Pons (tissue), 1 donor: ENCODE measurements at regions not wholly inside any gene's neighbourhood (a gene's known extent, or its start where the extent isn't known, plus 50 kb on each side); places are given as distances from the start of the nearest gene placed in this dataset.

ENCODE experiments used
- DNase-seq: peaks from one replicate; pipeline ENCODE4 v3.0.0-alpha.2; 2016; ENCODE audit warnings: low spot score

DNA sequence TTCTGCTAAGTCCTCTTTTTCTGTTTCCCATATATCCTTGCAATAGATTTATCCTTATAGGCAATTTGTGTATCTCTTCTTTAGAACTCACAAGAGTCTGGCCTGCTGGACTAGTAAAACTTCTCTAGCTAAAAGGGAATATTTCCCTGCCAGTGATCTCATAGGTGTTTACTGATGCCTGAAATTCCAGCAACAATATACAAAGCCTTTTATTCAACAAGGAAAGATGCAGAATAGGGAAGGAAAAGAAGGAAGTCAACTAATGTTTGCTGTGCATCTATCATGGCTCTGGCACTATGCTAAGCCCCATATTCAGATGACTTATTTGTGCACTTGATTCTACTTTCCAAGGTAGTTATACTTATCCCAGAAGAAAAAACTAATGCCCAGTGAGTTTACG, 160.0 kb upstream of the DMRTA1 start:
- no peak for DNase-seq

DNA sequence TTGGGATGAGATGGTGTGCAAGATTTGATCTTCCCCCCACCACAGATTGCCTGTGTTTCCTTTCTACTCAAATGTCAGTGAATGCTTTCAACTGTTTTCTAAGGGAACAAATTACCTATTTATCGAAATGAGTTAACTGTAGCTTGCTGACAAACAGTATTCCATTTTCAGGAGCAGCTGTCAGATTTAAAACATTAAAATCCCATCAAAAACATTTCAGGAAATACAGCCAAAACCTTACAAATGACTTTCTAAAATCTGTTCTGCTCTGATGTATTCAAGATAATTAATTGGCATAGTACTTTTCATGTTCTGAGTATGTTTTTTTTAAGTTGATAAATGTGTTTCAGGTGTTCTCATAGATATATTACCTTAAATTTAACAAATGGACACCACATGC, 158.0 kb upstream of the DMRTA1 start:
- DNase-seq = no peak

DNA sequence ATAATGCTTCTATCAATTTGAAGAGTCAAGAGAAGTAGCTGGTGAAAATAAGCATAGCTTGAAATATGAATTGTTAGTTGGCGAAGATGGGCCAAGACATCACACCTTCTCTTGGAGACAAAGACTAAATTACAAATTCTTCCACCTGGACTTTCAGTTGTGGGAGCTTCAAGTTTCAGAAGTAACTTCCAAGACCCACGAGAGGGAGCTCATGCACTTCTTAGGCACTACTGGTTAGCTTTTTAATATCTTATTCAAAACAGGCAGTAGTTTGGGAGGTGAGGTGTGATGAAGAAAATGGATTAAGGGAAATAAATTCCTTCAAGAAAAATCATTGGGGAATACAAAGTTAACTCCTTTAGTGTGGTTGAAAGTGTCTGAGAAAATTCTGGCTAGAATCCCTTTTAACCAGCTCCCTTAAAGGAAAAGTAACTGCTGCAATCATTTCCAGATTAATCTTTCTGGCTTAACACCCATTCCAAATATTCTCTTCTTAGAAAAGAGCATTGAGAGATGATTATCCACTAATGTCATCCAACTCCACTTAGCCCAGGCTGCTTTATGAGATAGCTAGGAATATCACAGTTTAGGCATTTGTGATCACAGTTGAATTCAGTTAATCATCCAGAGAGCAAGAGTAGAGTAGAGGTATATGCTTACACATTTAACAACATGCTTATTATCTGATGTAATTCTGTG, 139.5 kb upstream of the DMRTA1 start:
- peak; percentile 67 for DNase-seq

DNA sequence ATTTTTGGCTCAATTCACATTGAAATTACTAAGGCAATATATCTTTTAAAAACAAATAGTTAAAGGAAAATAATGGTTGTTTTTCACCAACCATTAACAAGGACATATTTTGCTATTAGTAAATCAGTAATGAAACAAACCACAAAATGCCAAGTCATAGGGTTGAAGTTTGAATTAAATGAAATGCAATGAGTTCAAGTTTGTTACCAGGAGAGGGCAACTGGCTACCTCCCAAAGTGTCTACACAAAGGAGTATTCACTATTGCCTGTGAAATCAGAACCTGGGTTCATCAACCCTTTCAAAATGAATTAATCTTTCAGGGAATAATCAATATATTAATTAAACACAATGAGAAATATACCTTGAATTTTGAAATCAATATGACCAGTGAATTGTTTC, 138.4 kb upstream of the DMRTA1 start:
- no peak for DNase-seq

DNA sequence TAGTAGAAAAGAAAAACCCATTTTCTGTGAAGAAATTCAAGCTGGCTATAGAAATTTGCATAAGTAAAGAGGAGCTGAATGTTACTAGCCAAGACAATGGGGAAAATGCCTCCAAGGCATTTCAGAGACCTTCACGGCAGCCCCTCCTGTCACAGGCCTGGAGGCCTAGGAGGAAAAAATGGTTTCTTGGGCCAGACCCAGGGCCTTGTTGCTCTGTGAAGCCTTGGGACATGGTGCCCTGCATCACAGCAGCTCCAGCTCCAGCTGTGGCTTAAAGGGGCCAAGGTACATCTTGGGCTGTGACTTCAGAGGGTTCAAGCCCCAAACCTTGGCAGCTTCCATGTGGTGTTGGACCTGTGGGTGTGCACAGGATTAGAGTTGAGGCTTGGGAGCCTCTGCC, 130.0 kb upstream of the DMRTA1 start:
- no peak for DNase-seq

DNA sequence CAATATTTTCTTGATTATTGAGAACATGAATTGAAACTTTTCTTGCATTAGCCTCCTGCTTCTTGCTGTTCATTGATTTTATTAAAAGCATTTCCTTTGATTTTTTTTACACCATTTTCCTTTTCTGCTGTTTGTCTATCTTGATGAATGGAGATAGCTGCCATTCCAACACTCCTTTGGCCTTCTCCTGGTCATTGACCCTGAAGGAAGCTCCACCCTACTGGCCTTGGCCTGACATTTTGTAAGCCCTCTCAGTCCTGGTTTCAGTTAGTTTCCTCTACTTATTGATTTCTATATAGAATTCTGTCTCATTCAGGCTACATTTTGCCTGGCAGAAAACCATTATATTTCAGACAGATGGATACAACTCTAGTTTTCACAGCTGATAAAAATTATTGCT, 115.1 kb upstream of the DMRTA1 start:
- DNase-seq = no peak

DNA sequence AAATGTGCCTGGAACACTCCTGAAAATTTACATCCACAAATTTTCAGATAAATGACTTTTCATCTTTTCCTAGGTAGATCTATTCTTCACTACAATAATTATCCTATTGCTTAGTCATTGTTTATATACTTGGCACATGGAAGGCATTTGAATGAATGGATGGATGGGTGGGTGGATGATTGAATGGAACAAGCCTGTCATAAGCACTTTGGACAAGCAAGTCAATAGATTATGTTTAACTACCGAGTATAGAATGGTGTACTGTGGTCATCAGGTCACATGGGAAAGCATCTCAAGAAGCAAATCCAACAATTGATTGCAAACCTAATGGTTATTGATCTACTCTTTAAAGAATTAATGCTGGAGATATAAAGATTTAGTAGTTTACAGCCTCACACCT, 114.4 kb upstream of the DMRTA1 start:
- no peak for DNase-seq

DNA sequence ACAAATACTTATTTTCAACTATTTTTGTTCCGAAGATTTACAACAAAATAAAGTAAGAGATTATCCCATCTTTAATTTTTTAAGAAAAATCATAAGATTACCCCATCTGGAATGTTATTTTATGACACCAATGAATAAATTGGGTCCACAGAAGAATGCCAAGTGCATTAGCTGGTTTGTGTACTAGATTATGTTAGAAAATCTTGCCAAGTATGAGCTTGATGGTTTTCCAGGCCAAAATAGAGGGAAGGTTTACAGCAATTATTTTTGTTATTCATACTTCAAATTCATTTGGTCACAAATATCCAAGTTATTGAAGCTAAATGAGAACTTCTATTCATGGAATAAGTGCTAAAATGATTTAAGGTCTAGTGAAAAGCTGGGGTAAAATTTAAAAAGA, 109.4 kb upstream of the DMRTA1 start:
- DNase-seq = no peak

DNA sequence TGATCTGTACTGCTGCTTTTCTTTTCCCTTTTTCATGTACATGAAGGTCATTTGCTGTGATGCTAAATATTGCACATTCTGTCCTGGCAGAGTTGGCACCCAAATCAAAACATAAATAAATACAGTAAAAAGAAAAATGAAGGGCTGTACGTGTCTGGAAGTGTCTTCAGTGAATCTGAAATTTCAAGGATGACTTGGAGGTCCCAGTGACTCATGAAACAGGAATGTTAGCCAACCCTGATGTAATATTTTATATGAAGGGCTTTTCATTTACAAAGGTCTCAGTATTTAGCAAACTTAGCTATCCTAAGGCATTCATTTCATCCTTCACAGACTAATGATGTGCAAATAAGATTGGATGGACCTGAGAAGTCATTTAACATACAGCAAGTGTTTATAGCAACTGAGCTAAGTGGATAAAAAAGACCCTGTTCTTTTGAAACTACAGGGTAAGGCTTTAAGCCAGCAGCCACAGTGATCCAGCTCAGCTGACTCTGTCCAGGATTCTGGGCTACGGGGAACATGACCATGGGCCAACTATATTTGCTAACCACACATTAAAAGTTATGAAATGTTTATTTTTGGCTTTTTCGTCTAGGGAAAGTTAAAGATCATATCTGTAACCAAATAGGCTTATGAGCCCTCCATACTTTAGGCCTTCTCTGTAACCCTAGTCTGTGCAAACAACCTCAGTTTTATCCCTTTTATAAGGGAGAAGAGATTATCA, 104.0 kb upstream of the DMRTA1 start:
- no peak for DNase-seq

DNA sequence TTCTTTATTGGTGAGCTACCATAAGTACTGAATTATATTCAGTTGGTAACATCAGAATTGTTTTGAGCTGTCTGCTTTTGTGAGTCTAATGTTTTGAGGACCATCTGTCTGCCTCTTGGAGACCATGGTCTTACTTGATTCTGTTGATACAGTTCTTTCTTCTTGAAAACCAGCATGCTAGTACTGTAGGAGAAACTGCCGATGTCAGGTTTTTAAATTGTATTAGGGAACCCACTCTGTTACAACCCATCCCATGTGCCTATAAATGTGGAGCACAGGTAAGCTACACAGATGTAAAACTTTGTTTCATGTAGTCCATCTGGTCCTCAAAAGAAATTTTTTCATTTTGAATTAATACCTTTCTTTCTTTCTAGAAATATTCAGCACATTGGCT, 103.4 kb upstream of the DMRTA1 start:
- no peak for DNase-seq

DNA sequence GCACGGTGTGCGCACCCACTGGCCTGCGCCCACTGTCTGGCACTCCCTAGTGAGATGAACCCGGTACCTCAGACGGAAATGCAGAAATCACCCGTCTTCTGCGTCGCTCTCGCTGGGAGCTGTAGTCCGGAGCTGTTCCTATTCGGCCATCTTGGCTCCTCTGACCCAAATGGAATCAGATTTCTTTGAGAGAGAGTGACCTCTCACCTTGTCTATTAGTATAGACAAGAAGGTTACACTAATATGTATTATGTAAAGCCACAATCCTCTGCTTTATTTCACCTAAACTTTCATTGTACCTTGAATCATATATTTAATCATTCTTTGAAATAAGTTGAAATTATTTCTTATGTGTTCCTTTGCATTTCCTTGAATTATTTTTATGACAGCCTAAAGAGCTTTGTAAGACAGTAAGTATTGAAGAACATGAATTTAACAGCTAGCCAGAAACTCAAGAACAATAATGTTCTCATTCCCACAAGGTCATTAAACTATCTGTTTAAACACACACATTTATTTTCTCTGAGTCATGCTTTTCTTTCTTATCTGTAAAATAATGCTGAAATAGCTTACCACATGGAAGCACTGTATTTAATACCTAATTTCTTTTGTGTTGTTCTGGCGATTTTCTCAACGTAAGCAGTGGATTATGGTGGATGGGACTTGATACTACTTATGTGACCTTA, 91.8 kb upstream of the DMRTA1 start:
- DNase-seq = no peak

DNA sequence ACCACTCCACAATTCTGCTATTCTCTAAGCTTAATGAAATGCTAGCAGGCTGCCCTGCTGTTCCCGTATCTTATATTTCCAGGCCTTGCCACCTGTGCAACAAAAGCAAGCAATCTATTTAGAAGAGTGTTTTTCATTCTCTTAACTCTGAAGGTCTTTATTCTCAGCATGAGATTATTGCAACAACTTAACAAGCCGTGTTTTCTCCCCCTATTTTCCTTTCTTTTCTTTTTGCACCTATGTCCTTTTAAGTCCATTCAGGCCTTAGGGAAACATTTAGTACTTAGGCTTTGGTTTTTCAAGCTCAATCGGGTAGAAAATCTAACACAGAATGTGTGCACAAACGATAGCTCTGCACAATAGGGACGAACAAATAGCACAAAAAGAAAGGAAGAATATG, 89.6 kb upstream of the DMRTA1 start:
- no peak for DNase-seq

DNA sequence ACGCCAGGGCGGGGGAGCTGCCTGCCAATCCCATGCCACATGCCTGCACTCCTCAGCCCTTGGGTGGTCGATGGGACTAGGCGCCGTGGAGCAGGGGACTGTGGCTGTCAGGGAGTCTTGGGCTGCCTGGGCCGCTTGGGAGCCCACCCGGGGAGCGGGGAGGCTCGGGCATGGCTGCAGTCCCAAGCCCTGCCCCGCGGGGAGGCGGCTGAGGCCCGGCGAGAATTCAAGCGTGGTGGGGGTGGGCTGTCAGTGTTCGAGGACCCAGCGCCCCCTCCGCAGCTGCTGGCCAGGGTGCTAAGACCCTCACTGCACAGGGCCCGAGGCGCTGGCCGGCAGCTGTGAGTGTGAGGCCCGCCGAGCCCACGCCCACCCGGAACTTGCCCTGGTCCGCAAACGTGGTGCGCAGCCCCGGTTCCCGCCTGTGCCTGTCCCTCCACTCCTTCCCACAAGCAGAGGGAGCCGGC, 83.2 kb upstream of the DMRTA1 start:
- DNase-seq = no peak

DNA sequence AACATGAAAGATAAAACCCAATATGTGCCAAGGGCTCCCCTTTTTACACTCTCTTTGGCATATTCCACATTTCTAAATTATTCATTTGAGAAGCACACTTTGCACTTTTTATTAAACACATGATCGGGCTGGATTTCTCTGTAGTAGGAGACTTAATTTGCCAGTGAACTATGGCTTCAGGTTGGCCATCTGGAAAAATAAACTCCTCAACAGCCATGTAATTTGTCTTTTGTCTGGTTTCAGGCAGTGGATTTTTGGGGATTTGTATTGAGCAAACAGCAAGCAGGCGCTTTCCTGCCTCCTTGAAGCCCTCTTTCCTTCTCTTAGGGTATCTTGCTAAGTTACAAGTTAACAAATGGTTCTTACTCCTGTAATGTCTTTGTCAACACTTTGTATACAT, 73.0 kb upstream of the DMRTA1 start:
- peak; percentile 3 for DNase-seq

DNA sequence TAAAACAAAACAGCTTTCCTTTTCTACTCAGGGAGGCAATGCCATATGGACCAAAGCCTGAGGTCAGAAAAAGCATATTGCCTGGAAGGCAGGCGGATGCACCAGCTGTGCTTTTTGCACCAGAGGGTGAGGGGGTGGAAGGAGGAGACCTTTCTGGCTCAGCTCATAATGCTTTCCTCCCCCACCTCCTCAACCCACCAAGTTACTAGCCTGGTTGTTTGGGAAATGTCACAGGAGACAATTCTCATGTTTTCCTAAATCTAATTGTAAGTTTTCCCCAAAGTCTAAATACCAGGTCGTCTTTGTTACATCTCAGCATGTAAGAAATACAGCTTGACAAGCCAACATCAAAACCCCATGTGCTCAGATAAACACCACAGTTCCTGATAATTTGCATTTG, 72.6 kb upstream of the DMRTA1 start:
- DNase-seq = no peak

DNA sequence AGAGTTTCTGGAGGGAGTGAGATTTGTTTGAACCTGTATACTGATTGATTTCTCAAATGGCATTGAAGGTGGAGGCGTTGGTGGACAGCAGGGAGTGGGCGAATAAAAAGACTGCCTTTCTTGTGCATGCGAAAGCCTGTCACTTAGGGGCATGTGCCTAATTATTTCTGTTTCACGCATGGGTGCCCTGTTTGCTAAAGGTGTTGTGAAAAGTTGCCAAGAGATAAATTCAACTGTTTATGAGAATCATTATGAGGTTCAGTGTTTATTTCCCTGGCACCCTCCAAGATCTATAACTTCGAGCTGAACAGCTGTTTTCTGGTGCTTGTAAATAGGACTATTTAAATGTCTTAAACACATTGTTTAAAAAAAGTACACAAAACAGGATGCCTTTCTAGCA, 67.4 kb upstream of the DMRTA1 start:
- DNase-seq = no peak

DNA sequence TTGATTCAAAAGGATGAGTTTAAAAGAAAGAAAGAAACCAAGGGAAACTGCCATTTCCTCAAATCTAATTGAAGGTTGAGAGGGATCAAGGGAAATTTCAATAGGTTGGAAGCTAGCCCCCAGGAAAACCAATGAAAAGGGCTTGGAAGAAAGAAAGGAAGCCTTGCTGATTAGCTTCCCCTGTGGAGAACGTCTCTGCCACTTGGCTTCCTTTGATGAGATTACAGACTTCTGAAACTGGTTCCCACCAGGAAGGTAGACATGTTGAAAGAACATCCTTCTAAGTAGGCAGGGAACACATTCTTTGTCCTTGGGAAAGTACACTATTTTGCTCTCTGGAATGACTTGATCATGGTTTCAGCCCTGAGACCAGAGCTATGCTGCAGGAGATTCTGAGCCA, 65.5 kb upstream of the DMRTA1 start:
- no peak for DNase-seq

DNA sequence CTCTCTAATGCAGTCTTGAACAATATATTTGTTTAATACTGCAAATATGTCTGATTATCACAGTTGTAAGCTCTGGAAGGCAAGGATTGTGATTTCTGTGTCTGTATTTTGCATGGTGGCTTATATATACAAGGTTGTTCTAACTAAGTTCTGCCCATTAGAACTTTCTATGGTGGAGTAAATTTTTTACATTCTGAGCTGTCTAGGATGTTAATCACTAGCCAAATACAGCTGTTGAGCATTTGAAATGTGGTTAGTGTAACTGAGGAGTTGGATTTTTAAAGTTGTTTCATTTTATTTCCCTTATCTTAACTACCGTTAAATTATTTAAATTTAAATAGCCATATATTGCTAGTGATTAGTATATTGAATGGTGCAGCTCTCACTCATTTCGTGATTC, 64.3 kb upstream of the DMRTA1 start:
- no peak for DNase-seq

DNA sequence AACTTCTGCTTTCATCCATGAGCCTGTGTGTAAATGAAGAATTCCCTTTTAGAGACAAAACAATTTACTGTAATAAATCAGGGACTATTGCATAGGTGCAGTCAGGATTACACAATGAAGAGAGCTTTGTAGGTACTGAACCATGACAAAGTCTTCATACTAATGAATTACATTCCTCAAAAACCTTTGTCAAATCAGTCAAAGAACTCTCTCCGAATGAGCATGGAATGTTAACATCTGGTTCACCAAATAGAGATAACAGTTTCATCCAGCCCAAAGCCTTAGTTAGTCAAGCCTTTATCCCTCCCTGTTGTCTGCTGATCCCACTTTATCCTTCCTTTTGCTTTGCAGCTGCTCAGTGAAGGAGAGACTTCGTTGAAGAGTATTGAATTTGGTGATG, 62.9 kb upstream of the DMRTA1 start:
- no peak for DNase-seq

DNA sequence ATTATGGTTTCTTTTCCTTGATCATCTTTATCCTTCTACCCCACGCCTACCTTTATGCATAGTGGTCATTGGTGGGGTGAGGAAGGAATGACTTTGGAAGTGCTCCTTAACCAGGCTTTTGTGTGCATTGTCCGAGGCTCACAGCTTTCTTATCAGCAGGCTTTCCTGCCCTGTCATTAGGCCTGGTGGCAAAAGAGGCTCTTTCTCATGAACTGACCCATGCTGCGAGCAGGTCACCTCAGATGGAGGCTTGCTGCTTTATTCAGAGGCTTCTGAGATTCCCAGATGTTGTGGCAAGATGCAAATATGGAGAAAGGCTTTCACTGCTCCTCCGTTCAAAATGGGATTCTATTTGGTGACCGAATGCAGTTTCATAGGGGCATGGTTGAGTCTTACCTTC, 57.4 kb upstream of the DMRTA1 start:
- DNase-seq = no peak

DNA sequence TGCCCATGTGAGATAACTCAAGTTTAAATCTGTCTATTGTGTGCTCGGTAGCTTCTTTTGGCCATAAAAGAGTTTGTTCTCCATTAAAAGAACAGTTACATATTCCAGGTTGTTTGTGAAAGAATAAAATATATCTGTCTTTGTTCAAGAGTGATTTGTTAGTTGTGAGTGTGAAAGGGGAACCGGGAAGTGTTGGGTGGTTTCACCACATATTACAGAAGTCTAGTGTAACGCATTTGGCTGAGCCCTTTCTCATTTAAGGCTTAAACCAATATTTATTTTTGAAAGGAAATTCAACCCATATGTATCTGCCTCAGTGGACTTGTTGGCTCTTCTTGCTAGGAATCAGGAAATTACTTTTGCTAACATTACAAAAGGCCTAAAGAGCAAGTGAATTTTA, 54.1 kb upstream of the DMRTA1 start:
- DNase-seq = no peak

DNA sequence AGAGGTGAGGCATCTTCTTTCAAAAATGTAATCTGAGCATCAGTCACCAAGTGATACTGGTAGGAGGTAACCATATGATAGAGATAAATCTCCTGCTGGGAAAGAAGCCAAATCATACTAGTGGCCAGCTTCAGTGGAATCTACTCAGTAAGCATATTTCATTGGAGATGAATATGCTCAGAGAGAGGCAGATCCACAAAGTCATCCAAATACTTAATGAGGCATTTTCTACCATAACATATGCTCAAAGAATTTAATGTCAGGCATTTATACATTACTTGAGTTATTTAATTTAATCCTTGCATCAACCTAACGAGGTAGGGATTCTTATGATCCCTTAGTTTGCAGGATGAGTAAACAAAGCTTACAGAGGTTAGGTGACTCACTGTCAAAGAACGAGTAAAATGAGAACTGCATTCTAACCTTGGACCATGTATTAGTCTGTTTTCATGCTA, 50.9 kb upstream of the DMRTA1 start:
- no peak for DNase-seq
